GM12801 (cell line): ENCODE measurements at regions not wholly inside any gene's neighbourhood (a gene's known extent, or its start where the extent isn't known, plus 50 kb on each side); places are given as distances from the start of the nearest gene placed in this dataset.

ENCODE experiments used
- CTCF ChIP-seq: IDR thresholded peaks from one replicate; pipeline ENCODE4 v1.5.1; 2011; ENCODE audit warnings: control low read depth; ENCODE audit not compliant: insufficient read length; ENCODE audit errors: extremely low read depth

- no peak for TF ChIP-seq CTCF
Measured at GRCh38 chr7:17234030-17234397, 64.4 kb upstream of the AHR start.

- no peak for TF ChIP-seq CTCF
Measured at GRCh38 chr7:17234398-17235031, 63.9 kb upstream of the AHR start.

GRCh38 chr7:17236171-17236570 is 62.3 kb upstream of the AHR start:
- TF ChIP-seq CTCF, result no peak

- TF ChIP-seq CTCF, result no peak
Measured at GRCh38 chr7:17236603-17237002, 61.8 kb upstream of the AHR start.

GRCh38 chr7:17239046-17239445 is 59.4 kb upstream of the AHR start:
- TF ChIP-seq CTCF, result no peak

- TF ChIP-seq CTCF, result no peak
Measured at GRCh38 chr7:17239683-17240521, 58.5 kb upstream of the AHR start.

- TF ChIP-seq CTCF, result no peak
Measured at GRCh38 chr7:17242504-17242903, 55.9 kb upstream of the AHR start.
